Breast epithelium (tissue), 3 donors: ENCODE measurements at regions not wholly inside any gene's neighbourhood (a gene's known extent, or its start where the extent isn't known, plus 50 kb on each side); places are given as distances from the start of the nearest gene placed in this dataset.

Experiments used
- CTCF ChIP-seq, 3 donors: fragments of 450-650 bp; IDR thresholded peaks; one replicate each; pipeline ENCODE4 v1.5.1; 2016 to 2017; ENCODE audit warnings: antibody characterized with exemption in 3 of 3, mild to moderate bottlenecking in 3 of 3, moderate library complexity in 3 of 3
- POLR2A ChIP-seq: fragments of 450-650 bp; IDR thresholded peaks from one replicate; pipeline ENCODE4 v1.6.1; 2016; ENCODE audit warnings: antibody characterized with exemption, mild to moderate bottlenecking, moderate library complexity
- POLR2AphosphoS5 ChIP-seq, 3 donors: sonication (generic); formaldehyde crosslinking; IDR thresholded peaks; one replicate each; pipeline ENCODE4 v1.6.1; 2017; ENCODE audit warnings: antibody characterized with exemption in 3 of 3

- TF ChIP-seq CTCF (IDR thresholded peaks at IDR 0.05) (no peak), POLR2AphosphoS5 (IDR thresholded peaks at IDR 0.05) (no peak), POLR2A (no peak)
These were observed 1030.0 kb downstream of the SORCS1 start for GRCh38 chr10:106134326-106135000.
